Adrenal gland (tissue), 9 donors: ENCODE measurements at regions not wholly inside any gene's neighbourhood (a gene's known extent, or its start where the extent isn't known, plus 50 kb on each side); places are given as distances from the start of the nearest gene placed in this dataset.

ENCODE experiments used
- DNase-seq, 7 donors: peaks; one replicate each; pipeline ENCODE4 v3.0.0-alpha.2; 2019 to 2020
- H3K27ac ChIP-seq, 5 donors: fragments of 200-600 bp; sonication (generic) in 4 of 5; 1 replicate in 3 of 5; 2 replicates in 2 of 5; pipeline versions ENCODE4 v1.5.1 to v1.8.0; 2016 to 2020; ENCODE audit warnings: mild to moderate bottlenecking in 1 of 5
- H3K27me3 ChIP-seq: fragments of 200-600 bp; 2 replicates; pipeline ENCODE4 v1.8.0; 2021
- H3K36me3 ChIP-seq, 2 donors: fragments of 200-600 bp; replicated peaks in 1 of 2; 1 replicate in 1 of 2; 2 replicates in 1 of 2; pipeline versions ENCODE4 v1.5.1 to v1.8.0; 2018 to 2022
- H3K4me1 ChIP-seq, 2 donors: fragments of 200-600 bp; replicated peaks in 1 of 2; 1 replicate in 1 of 2; 2 replicates in 1 of 2; pipeline versions ENCODE4 v1.5.1 to v1.8.0; 2018 to 2021
- H3K4me3 ChIP-seq, 4 donors: fragments of 200-600 bp; sonication (generic) in 3 of 4; one replicate each; pipeline ENCODE4 v1.5.1; 2016 to 2018
- H3K9me3 ChIP-seq, 3 donors: fragments of 200-600 bp; sonication (generic) in 1 of 3; replicated peaks in 1 of 3; 1 replicate in 2 of 3; 2 replicates in 1 of 3; pipeline versions ENCODE4 v1.5.1 to v1.8.0; 2016 to 2021
- POLR2A ChIP-seq, 2 donors: fragments of 450-650 bp; IDR thresholded peaks; one replicate each; pipeline ENCODE4 v1.6.1; 2017; ENCODE audit warnings: antibody characterized with exemption in 2 of 2, mild to moderate bottlenecking in 2 of 2, moderate library complexity in 1 of 2
- WGBS, 4 donors: extraction: QIAGEN DNeasy Blood & Tissue Kit in 2 of 4; methylation state at CpG; one replicate each; pipeline versions ENCODE4 v1.1.5 to v1.1.7; 2013 to 2017; 5-methylcytosine and 5-hydroxymethylcytosine counted together
- intact Hi-C, 2 donors: fragments of 100-400 bp; cut with DNase I; formaldehyde crosslinking; loops; one replicate each; pipeline versions ENCODE4 v1.14.1 to v1.15.0; 2022 to 2023
- TF ChIP-seq, protein P1 (sequence below), 6 experiments: fragments of 450-650 bp in 4 of 6; fragments of 200-600 bp in 2 of 6; sonication (generic) in 1 of 6; IDR thresholded peaks; 1 replicate in 5 of 6; 2 replicates in 1 of 6; pipeline versions ENCODE4 v1.5.1 to v1.8.0; 2016 to 2021; ENCODE audit warnings: antibody characterized with exemption in 6 of 6, mild to moderate bottlenecking in 2 of 6, moderate library complexity in 1 of 6
- donor health status: healthy with polysubstance abuse.
- donor health status: Bipolar disorder and iron deficiency.
- donor health status: DM: yes; HTN: yes; CAD: no.
- donor health status: DM: no; HTN: no; CAD: no.
- donor health status: DM: no; HTN: no; CAD: no.

DNA sequence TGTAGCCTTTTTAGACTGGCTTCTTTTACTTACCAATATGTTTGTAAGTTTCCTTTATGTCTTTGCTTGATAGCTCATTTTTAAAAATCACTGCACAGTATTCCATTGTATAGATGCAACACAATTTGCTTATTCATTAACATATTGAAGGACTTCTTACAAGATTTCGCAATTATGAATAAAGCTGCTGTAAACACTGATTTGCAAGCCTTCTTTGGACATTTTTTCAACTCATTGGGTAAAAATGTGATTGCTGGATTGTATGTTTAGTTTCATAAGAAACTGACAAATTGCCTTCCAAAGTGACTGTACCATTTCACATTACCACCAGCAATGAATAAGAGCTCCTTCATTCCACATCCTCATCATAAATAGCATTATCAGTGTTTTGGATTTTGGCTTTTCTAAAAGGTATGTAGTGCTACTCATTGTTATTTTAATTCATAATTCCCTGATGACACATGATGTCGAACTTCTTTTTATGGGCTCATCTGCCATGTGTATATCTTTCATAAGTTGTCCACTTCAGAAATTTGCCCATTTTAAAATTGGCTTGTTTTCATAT is 80.7 kb downstream of the TFAP2B start:
- no peak overlapping the region for H3K27ac ChIP-seq
- 61 to 87% (median 74%) methylated on average over 2 of the region's 2 CpGs for WGBS, 4 donors
- DNase-seq = no peak
- no peaks in the 10 kb centered on the region for H3K27me3 ChIP-seq
- TF ChIP-seq POLR2A (IDR thresholded peaks at IDR 0.05) = no peak
- TF ChIP-seq, protein P1, sequence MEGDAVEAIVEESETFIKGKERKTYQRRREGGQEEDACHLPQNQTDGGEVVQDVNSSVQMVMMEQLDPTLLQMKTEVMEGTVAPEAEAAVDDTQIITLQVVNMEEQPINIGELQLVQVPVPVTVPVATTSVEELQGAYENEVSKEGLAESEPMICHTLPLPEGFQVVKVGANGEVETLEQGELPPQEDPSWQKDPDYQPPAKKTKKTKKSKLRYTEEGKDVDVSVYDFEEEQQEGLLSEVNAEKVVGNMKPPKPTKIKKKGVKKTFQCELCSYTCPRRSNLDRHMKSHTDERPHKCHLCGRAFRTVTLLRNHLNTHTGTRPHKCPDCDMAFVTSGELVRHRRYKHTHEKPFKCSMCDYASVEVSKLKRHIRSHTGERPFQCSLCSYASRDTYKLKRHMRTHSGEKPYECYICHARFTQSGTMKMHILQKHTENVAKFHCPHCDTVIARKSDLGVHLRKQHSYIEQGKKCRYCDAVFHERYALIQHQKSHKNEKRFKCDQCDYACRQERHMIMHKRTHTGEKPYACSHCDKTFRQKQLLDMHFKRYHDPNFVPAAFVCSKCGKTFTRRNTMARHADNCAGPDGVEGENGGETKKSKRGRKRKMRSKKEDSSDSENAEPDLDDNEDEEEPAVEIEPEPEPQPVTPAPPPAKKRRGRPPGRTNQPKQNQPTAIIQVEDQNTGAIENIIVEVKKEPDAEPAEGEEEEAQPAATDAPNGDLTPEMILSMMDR (IDR thresholded peaks at IDR 0.05) = no peak
- intact Hi-C loops = no loop called here
- H3K9me3 ChIP-seq = no peaks in the 10 kb centered on the region
- H3K4me1 ChIP-seq = no peaks in the 10 kb centered on the region
- no peaks in the 10 kb centered on the region for H3K36me3 ChIP-seq
- H3K4me3 ChIP-seq = no peak overlapping the region

DNA sequence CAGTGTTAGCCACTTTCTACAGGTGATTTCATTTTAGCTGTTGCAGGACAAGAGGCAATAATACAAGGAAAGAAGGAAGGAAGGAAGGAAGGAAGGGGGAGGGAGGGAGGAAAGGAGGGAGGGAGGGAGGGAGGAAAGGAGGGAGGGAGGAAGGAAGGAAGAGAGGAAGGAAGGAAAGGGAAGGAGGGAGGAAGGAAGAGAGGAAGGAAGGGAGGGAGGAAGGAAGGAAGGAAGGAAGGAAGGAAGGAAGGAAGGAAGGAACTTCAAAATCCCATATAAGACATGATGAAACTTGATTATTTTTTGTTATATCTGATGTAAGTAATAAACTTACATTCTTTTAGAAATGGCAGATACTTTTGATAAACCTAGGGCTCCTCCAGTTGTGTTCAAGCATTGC is 83.6 kb downstream of the TFAP2B start:
- TF ChIP-seq, protein P1 (IDR thresholded peaks at IDR 0.05) = no peak
- TF ChIP-seq POLR2A (IDR thresholded peaks at IDR 0.05) = no peak
- Histone ChIP-seq H3K27ac (no peak overlapping the region), H3K4me3 (no peak overlapping the region), H3K36me3 (no peaks in the 10 kb centered on the region), H3K9me3 (no peaks in the 10 kb centered on the region), H3K27me3 (no peaks in the 10 kb centered on the region), H3K4me1 (no peaks in the 10 kb centered on the region)
- intact Hi-C loops = no loop called here
- DNase-seq = no peak

DNA sequence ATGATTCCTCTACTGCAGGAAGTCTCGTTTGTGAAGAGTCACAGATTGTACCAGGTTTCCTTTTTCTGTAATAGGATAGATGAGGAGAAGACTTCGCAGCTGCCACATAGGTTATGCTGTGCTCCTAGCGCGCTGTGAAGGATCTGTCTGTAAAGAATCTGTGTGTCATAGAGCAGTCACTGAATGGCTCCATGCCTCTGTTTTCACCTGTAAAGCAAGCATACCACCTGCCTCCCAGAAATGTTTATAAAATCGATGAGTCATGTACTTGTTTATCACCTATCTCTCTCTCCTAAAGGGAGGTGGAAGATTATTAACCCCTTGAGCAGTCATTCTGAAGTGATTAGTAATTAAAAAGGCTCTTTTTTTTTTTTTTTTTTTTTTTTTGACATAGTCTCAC is 86.6 kb downstream of the TFAP2B start:
- H3K4me3 ChIP-seq = no peak overlapping the region
- WGBS, 4 donors = 63 to 72% (median 67%) methylated on average over 5 of the region's 5 CpGs
- H3K36me3 ChIP-seq = no peaks in the 10 kb centered on the region
- H3K27me3 ChIP-seq = no peaks in the 10 kb centered on the region
- DNase-seq = no peak
- no peaks in the 10 kb centered on the region for H3K4me1 ChIP-seq
- TF ChIP-seq POLR2A (IDR thresholded peaks at IDR 0.05) = no peak
- TF ChIP-seq, protein P1 (IDR thresholded peaks at IDR 0.05) = no peak
- intact Hi-C loops = no loop called here
- no peak overlapping the region for H3K27ac ChIP-seq
- H3K9me3 ChIP-seq = no peaks in the 10 kb centered on the region

DNA sequence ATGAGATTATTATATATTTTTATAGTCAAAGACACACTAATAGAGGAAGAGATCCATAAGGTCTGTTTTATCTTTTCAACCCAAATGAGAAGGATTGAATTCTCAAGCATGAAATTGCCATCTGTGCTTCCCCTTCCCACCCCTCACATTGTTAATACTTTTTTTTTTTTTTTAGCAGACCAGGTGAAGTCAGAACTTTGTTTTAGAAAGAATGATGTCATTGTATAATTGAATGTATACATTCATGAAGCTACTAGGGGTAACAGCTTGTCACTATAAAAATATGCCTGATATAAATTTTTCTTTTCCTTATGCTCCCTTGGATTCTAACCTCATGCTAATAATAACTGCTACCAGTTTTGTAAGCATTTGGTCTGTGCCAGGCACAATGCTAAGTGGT is 88.9 kb downstream of the TFAP2B start:
- no peak for TF ChIP-seq POLR2A (IDR thresholded peaks at IDR 0.05)
- TF ChIP-seq, protein P1 (IDR thresholded peaks at IDR 0.05) = no peak
- Histone ChIP-seq H3K27ac (no peak overlapping the region), H3K36me3 (no peaks in the 10 kb centered on the region), H3K4me1 (no peaks in the 10 kb centered on the region), H3K4me3 (no peak overlapping the region), H3K9me3 (no peaks in the 10 kb centered on the region), H3K27me3 (no peaks in the 10 kb centered on the region)
- intact Hi-C loops = no loop called here
- DNase-seq = no peak
